ENCODE measurements at regions not wholly inside any gene's neighbourhood (a gene's known extent, or its start where the extent isn't known, plus 50 kb on each side); places are given as distances from the start of the nearest gene placed in this dataset.
"Not testable (repeated sequence)": the region's sequence is repeated elsewhere in the genome, so short reads cannot be mapped to it uniquely, and the experiment has no call there.

DNA sequence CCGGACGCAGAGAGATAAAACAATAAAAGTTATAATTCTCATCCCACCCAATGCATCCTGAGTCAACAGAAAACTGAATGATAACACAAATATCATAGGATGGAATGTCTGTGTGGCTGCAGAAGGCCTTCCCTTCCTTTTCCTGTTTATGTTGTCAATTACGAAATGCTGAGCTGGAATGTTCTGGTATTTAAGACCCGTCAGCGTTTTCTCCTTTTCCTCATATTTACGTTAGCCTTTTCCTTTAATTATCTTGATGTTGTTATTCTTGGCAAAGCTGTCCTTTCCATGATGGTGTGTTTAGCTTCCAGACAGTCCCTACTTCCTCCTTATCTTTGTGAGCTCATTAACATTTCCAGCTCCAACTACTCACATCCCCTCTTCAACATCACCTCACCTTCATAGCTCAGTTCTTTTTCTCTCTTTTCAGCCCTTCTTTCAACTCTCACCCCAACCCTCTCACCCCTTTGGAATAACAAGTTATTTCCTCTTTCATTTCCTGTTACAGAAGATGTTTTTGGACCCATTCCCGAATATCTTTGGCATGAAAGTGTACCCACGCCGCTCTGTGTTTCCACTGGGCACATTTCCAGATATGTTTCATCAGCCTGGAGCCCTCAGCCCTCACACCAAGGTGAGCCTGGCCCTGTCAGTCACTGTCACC is 221.6 kb downstream of the NR2F1-AS1 start:
- DNase-seq, result peak; percentile 11

DNA sequence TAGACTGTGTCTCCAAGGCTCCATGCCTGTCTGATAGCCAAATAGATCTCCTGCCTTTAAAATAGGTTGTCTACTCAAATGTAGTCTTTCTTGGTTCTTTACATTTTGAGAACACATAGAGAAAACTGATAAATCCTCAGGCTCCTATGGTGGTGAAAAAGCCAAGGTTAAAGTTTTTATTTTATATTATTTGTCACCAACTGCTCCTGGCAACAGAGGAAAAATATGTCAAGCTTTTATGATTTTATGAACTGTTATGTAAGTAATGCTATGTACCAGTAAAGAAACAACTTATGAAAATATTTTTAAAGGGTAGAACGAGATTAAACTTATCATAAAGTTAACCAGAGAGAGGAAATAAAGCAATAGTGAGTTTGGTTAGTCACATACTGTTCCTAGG is 222.8 kb downstream of the NR2F1-AS1 start:
- no peak for DNase-seq

DNA sequence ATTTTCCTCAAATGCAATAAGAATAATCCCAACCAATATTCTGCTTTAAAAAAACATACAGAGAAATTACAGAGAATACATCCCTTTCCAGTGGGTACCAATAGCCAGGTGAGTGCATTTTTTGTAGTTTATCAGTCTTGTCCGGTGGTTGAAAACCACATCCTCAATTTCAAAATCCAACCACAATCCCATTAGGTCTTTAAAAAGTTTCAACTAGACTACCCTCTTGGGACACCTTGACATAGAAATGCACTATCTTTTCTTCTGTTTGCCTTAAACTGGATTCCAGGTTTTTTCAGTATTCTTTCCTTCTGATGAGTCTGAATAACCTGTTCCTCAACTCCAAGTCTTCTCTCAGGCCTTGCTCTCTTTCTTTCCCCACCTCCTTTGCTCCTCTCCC is 223.3 kb downstream of the NR2F1-AS1 start:
- no peak for DNase-seq

DNA sequence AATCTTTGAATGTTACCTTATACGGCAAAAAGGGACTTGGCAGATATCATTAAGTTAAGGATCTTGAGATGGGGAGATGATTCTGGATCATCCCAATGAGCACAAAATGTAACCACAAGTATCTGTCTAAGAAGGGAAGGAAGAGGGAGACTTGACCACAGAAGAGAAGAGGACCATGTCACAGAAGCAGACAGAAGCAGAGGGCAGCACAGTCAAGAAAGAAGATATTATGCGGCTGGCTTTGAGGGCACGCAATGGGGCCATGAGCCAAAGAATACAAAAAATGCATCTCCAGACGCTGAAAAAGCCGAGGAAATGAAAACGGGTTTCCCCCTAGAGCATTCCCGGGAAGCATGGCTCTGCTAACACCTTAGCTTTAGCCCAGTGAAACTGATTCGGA is 225.3 kb downstream of the NR2F1-AS1 start:
- DNase-seq, result no peak

DNA sequence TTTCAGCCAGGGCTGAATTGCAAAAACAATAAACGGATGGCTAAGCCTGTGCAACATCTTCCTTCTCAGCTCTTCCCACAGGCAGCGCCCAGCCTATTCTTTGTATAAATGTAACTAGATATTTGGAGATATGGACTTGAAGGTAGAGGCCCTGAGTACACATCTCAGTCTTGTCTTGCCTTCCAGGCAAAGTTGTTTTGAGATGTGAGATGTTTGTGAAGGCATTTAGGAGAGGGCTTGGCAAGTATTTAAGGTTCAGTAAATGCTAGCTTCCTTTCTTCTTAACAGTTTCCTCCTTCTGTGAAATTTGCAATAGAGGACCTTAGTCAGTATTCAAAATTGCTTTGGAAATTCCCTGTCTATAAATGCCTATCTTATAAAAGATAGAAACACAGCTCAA is 228.8 kb downstream of the NR2F1-AS1 start:
- DNase-seq, result no peak

DNA sequence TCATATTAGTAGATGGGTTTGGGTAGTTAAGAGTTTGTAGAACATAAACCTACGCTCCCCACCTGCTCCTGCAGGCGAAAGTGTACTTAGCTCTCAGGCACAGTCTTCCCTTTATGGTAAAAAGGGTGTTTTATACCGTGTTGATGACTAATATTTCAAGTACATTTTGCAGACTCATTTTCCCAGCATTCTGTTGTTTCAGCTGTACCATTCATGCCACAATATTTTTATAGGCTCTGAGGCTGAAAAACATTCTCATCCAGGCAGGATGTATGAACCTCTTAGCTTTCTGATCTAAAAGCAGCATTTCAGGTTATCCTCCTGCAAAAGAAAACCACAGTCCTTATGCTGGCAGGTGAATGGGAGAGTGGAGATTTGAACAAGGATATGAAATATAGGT is 231.4 kb downstream of the NR2F1-AS1 start:
- DNase-seq, result no peak

DNA sequence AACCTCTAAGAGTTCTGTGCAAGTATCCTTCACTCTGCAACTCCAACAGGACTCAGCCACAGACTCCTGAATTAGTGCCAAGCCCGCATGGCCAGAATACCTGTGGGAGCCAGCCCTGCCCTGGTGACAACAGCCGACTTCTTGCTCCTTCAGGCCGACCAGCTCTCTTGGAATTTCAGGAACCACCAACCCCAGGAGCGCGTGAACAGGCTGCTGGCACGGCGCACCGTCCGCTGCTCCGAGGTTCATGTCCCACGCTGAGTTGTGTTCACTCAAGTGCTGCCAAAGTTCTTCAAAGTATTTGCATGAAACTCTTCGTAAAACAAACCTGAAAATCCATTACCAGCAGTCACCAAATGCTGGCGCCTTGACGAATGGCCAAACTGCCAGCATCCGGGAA is 232.8 kb downstream of the NR2F1-AS1 start:
- no peak for DNase-seq

DNA sequence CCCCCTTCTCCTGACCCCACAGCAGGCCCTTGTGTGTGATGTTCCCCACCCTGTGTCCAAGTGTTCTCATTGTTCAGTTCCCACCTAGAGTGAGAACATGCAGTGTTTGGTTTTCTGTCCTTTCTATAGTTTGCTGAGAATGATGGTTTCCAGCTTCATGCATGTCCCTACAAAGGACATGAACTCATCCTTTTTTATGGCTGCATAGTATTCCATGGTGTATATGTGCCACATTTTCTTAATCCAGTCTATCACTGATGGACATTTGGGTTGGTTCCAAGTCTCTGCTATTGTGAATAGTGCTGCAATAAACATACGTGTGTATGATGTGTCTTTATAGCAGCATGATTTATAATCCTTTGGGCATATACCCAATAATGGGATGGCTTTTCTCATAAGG is 234.2 kb downstream of the NR2F1-AS1 start:
- DNase-seq, result not testable (repeated sequence)

DNA sequence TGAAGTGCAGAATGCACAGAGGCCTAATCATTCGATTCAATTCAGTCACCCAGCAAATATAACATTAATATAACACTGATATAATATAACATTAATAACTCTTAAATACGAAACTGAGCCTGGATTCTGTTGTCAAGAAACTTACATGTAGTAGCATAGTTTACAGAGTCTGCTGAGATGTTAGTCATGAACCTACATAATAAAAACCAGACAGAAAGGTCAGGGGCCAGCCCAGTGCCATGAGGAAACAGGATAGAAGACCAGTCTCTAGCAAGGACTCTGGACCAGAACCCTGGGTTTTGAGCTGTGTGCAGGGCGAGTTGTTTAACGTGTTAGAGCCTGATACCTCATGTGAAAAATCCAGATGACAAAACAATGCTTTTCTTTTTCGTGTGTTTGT is 234.7 kb downstream of the NR2F1-AS1 start:
- DNase-seq, result no peak

DNA sequence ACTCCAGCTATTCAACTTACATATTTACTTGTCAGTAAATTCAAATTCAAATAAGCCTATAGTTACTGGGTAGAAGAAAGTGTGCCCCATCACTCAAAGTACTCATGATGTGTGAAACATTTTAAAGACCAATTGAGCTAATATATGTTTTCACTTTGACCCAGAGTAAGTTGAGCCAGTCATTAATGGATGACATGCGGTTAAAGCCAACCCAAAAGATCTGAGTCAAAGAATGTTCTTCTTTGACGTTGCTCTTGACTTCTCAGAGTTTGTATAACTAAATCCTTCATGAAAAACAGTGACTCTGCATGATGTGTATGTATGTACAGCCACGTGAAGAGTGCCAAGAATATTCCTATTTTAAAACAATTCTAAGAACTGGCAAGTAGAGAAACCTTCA is 237.4 kb downstream of the NR2F1-AS1 start:
- DNase-seq, result no peak

DNA sequence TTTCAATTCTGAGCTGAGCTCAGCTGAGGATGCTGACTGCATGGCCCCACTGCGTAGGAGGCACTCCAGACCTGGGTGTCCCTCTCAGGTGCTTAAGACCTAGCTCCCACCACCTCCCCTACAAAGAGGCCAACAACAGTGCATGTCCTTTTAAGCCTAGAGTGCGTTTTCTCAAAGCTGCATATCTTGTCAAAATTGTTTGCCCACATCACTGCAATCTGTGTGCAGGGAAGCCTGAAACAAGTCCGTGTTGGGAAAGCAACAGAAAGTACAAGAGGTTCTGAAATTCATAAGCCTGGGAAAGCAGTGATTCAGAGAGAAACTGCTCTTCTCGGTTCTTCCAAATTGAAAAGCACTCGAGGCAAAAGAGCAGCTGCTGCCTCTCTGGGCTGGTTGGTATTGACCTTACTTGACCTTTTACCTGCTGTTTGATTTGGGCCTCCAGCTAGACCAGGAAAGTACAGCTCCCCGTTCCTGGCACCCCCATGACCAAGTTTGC is 238.4 kb downstream of the NR2F1-AS1 start:
- no peak for DNase-seq

DNA sequence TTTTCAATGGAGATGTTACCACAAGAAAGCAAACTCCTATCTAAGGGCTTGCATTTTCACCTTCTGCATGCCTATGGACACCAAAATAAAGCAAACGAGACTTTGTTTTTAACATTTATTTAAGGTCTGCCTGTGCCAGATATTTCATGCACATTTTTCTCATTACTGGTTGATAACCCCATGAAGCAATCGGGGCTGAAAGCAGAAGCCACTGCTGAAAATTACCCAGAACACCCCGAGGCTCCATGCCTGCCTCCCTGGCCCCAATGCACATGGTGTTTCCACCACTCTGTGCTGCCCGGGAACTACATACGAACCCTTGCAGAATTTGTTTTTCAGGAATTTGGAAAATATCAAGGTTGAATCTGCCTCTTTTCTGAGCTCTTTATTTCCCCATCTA is 240.1 kb downstream of the NR2F1-AS1 start:
- DNase-seq, result no peak

DNA sequence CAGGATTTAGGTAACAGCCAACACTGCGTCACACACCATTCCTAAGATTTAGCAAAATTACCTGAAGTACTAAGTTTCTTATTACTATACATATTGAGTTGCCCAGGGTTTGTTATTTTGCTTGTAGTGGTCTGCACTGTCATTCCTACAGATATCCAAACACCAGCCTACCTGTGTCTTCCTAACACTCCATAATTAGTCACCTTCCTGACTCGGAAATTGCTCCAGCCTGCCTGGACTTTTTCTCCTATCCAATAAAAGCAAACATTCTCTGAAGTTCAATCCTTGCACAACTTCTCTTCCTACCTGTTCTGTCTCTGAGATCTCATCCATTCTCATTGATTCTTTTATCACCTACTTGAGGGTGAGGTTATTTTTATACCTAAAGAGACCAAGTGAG is 243.9 kb downstream of the NR2F1-AS1 start:
- DNase-seq, result no peak

DNA sequence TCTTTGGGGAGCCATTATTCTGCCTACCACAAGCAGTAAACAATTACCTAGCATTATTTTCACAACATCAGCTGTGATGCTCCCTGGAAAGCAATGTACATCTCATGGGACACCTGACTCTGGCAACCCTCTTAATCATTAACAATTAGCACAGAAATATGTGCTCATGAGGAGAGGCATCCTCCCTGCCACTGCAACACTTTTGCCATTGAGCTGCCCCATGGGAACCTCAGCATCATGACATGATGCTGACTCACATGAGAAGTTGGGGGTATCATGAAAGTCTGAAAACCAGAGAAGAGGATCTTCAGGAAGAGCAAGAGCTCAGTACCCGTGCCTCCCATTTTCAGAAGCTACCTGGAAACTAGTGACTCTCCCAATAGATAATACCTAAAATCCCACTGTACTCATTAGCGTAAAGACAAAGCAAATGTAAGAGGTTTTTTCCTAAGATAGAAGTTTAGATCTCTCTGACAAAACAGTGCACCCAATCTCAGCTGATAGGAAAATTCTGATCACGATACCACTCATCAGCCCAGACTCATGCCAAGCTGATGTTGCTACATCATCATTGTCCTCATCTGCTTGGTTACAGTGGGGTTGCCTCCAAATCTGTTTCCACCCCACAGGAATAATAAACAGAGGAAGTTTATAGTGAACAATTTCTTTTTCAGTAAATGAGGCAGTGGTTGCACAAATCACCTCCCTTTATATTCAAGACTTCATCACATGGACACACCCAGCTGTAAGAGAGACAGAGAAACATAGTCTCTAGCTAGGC is 244.5 kb downstream of the NR2F1-AS1 start:
- no peak for DNase-seq

DNA sequence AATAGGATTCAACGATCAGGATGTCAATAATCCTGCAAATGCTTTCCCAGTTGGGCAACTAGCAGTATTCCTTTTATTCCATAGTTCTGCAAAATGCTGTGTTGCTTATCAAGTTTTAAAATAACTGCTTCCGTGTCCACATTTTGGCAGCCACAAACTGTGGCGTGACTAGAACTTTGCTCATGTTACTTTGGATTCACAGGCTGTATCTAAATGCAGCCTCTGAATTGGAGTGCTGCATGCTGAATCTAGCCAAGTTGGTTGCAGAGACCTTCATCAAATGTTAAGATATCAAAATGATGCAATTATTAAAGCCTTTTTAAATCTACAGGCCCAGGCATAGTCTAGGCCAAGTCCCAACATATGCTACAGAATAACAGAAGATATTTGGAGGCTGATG is 249.2 kb downstream of the NR2F1-AS1 start:
- no peak for DNase-seq

DNA sequence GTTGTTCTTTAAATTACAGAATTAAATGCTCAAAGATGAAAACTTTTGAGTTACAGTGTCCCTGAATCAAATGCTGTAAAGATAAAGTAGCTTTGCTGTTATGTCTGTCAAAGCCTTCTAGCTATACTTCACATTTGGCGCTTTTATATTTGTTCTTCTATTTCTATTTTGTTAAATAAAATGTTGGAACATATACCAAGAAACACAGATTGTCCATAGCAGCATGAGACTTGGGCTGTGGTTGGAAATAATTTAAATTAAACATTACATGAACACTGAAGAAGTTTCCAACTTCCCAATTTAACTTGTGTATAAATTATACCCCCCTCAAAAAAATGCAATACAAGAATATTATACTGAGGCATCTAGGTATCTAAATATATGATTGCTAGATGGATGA is 249.8 kb downstream of the NR2F1-AS1 start:
- DNase-seq, result no peak

DNA sequence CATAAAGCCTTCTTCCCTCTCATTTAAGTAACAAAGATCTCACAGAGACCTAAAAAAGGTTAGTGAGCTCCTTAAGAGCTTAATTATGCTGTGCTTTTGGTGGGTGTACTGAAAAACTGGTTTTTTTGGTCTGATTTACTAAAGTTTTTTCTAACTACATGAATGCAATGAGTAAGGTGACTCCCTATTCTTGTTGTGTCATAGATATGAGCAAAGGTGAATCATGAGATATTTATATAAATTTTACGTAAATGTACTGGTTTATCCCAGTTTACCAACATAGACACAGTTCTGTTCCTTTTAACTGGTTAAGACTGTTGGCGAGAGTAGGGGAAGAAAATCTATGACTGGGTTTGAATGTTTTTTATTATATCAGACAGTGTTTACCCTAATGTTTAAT is 250.5 kb downstream of the NR2F1-AS1 start:
- no peak for DNase-seq

DNA sequence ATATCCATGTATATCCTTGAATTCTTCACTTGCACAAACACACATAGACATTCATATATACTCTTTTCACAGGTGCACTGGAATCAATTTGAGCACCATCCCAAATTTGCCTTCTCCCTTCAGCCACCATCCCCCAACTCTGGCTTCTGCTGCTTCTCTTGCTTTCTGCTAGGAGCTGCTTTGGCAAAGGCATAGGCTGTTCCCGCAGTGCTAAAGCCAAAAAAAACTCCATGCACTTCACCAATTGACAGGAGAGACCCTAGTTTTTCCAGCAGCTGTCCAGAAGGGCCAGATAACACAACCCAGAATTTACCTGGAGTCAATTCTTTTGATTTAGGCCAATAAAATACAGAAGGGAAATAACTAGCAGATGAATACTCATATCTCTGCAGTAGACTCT is 251.3 kb downstream of the NR2F1-AS1 start:
- DNase-seq, result no peak

DNA sequence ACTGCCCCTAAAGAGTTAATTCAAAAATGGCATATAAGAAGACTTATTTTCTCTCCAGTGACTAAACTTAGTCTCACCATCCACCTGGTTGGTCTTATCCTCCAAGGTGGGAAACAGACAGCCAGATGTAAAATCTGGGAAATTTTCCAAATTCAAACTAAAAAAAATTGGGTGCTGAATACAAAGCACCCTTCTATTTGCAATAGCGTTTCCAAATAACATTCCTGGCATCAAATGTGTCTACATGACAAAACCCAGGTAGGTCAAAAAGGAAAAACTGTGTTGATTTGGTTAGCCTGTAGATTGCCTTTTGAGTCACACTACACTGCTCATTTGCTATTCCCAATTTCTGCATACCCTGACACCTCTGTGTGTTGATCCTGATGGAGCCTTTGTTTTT is 252.2 kb downstream of the NR2F1-AS1 start:
- no peak for DNase-seq

DNA sequence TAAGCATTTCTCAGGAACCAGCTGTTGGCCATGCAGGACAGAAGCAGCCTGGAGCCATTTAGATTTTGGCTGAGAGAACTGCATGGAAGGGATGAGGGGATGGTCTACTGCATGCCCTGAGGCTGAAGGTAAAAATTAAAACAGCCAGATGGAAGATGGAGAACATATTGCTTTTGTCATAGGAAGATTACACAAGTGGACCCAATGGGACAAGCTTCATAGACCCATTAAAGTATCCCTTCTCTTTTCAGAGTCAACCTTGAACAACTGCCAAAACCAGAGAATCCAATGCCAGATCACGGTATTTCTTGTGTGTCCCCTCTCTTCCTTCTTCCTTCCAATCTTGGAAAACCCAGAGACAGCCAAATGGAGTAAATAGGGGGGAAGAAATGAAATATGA is 253.4 kb downstream of the NR2F1-AS1 start:
- peak; percentile 46 for DNase-seq

DNA sequence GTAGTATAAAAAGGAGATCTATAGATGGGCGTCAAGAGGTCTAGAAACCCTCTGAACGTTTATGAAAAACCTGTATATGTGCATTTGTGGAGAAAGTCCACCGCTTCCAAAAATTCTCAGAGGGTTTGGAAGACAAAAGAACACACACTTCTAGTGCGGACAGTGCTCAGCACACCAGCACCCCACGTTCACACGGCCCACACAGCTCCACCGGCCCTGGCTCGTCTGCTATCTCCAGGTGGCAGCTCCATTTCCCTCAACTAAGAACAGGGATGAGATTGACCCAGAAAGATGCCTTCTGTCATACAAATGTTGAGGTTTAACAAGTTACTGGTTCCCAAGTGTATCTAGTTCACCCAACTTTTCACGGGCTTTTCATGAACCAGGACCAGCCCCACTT is 255.1 kb downstream of the NR2F1-AS1 start:
- no peak for DNase-seq

DNA sequence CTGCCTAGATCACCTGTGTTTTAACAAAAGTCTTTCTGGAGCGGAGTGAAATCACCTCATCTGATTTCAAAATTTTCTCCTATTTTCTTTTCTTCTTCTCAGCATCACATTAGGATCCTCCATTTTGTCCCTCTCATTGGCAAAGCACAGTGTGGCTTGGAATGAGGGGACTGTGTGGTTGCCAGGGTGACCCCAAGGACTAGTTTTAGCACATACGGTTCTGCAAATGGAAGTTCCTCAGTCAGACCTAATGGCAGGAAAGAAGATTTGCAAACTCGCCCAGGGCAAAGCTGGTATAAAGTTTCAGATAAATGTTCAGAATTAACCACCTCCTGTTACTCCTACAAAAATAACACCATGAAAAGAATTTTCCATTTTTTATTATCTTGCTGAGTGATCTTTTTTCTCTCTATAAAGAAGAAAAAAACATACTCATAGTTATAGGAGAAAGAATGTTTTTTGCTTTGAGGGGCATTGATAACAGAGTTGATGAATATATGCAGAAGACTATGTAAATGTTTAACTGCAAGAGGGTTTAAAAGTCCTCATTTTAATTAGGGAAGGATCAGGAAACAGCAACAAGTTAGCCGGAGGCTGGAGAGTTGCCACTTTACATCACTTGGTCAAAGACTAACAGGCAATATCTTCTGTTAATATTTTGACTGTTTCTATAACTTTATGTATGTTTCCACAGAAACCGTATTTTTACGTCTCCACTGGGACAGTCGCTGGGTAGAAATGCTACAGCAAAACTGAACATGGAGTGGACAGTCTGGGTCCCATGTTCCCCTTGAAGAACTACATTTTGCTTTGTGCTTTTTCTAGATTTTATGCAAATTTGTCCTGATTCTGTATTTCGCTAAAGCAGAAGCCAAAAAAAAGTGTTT is 257.8 kb downstream of the NR2F1-AS1 start:
- DNase-seq, result no peak

DNA sequence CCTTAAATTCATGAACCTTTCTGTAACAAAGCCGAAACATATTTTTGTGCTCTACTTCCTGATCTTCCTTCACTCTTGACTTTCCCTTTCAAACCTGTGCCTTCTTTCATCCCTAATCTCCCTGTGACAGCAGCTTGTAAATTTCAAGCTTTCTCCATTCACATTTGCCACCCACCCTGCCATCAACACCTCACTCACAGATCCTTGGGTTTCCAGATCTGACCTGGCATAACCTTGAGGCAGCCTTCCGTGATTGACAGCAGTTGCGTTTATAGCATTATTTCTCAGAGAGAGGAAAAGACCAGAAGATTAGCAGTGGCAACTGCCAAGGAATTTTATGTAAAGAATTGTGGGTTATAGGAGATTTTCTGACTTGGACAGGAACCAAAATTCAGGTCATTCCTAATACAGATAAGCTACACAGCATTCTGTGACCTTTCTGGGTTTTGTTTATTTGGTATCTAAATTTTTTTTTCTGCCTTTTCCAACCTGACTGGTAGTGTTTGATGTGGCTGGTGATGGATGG is 260.0 kb downstream of the NR2F1-AS1 start:
- DNase-seq, result no peak
